Vagina (tissue), 2 donors: ENCODE measurements at regions not wholly inside any gene's neighbourhood (a gene's known extent, or its start where the extent isn't known, plus 50 kb on each side); places are given as distances from the start of the nearest gene placed in this dataset.

Experiments used
- CTCF ChIP-seq, 3 experiments: fragments of 450-650 bp in 2 of 3; fragments of 200-600 bp in 1 of 3; sonication (generic) in 1 of 3; IDR thresholded peaks; one replicate each; pipeline ENCODE4 v1.5.1; 2017 to 2019; ENCODE audit warnings: antibody characterized with exemption in 3 of 3, mild to moderate bottlenecking in 2 of 3, moderate library complexity in 2 of 3
- POLR2A ChIP-seq, 2 donors: fragments of 450-650 bp; IDR thresholded peaks; one replicate each; pipeline ENCODE4 v1.6.1; 2017; ENCODE audit warnings: antibody characterized with exemption in 2 of 2, mild to moderate bottlenecking in 2 of 2, moderate library complexity in 2 of 2

- no peak for TF ChIP-seq CTCF (IDR thresholded peaks at IDR 0.05)
- TF ChIP-seq POLR2A (IDR thresholded peaks at IDR 0.05) = no peak
These were observed 75.4 kb upstream of the SPIN4 start for GRCh38 chrX:63426519-63426918.
